ENCODE measurements at regions not wholly inside any gene's neighbourhood (a gene's known extent, or its start where the extent isn't known, plus 50 kb on each side); places are given as distances from the start of the nearest gene placed in this dataset.

GRCh38 chr16:50925758-50926357 is 184.0 kb downstream of the CYLD start:
- TF ChIP-seq CTCF (IDR thresholded peaks at IDR 0.05; ENCODE audit: poor library complexity) (no peak), EZH2 (IDR thresholded peaks at IDR 0.05; ENCODE audit: borderline replicate concordance) (no peak), EZH2phosphoT487 (IDR thresholded peaks at IDR 0.05; ENCODE audit: low read depth, severe bottlenecking, unreplicated experiment) (no peak)
